SJSA1 (cell line): ENCODE measurements at regions not wholly inside any gene's neighbourhood (a gene's known extent, or its start where the extent isn't known, plus 50 kb on each side); places are given as distances from the start of the nearest gene placed in this dataset.
"Not testable (repeated sequence)": the region's sequence is repeated elsewhere in the genome, so short reads cannot be mapped to it uniquely, and the experiment has no call there.

Source experiments
- DNase-seq, 2 experiments: peaks; one replicate each; pipeline ENCODE4 v3.0.0-alpha.2; 2015 to 2020; ENCODE audit warnings: low spot score in 2 of 2, low read depth in 1 of 2
- H3K27ac ChIP-seq: fragments of 250-450 bp; sonication (Bioruptor Pico); 2 replicates; pipeline ENCODE4 v1.5.1; 2020; ENCODE audit warnings: mild to moderate bottlenecking, moderate library complexity
- H3K27me3 ChIP-seq: fragments of 250-450 bp; sonication (Bioruptor Pico); replicated peaks from 2 replicates; pipeline ENCODE4 v1.5.1; 2020; ENCODE audit warnings: mild to moderate bottlenecking, moderate library complexity
- H3K36me3 ChIP-seq: fragments of 250-450 bp; sonication (Bioruptor Pico); 2 replicates; pipeline ENCODE4 v1.5.1; 2020; ENCODE audit warnings: mild to moderate bottlenecking
- H3K4me1 ChIP-seq: fragments of 250-450 bp; sonication (Bioruptor Pico); replicated peaks from 2 replicates; pipeline ENCODE4 v1.6.1; 2021; ENCODE audit warnings: mild to moderate bottlenecking
- H3K4me3 ChIP-seq: fragments of 250-450 bp; sonication (Bioruptor Pico); 2 replicates; pipeline ENCODE4 v1.5.1; 2020; ENCODE audit warnings: mild to moderate bottlenecking
- H3K9me3 ChIP-seq: fragments of 250-450 bp; sonication (Bioruptor Pico); replicated peaks from 2 replicates; pipeline ENCODE4 v1.5.1; 2020; ENCODE audit warnings: mild to moderate bottlenecking

DNA sequence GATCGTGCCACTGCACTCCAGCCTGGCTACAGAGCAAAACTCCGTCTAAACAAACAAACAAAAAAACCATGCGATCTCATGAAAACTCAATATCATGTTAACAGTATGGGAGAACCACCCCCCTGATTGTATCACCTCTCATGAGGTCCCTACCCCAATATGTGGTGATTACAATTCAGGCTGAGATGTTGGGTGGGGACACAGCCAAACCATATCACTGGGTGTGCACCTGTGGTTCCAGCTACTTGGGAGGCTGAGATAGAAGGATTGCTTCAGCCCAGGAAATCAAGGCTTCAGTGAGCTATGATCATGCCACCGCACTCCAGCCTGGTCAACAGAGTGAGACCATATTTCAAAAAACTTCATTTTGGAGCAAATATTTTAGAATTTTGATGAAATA is 1094.7 kb upstream of the CDH8 start:
- Histone ChIP-seq H3K27me3 (no peaks in the 10 kb centered on the region), H3K36me3 (no peaks in the 10 kb centered on the region), H3K4me3 (no peak overlapping the region), H3K9me3 (no peaks in the 10 kb centered on the region; the same call in 1 of the 2 replicates), H3K27ac (no peak overlapping the region), H3K4me1 (no peaks in the 10 kb centered on the region)
- DNase-seq = no peak

DNA sequence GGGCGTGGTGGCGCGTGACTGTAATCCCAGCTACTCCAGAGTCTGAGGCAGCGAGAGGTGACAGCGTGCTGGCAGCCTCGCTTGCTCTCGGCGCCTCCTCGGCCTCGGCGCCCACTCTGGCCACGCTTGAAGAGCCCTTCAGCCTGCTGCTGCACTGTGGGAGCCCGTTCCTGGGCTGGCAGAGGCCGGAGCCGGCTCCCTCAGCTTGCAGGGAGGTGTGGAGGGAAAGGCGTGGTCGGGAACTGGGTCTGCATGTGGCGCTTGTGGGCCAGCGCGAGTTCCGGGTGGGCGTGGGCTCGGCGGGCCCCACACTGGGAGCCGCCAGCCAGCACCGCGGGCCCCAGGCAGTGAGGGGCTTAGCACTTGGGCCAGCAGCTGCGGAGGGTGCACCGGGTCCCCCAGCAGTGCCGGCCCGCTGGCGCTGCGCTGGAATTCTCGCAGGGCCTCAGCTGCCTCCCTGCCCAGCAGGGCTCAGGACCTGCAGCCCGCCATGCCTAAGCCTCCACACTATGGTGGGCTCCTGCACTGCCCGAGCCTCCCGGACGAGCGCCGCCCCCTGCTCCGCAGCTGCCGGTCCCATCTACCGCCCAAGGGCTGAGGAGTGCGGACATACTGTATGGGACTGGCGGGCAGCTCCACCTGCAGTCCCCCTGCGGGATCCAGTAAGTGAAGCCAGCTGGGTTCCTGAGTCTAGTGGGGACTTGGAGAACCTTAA is 1093.3 kb upstream of the CDH8 start:
- H3K27ac ChIP-seq = no peak overlapping the region
- H3K4me3 ChIP-seq = no peak overlapping the region
- H3K36me3 ChIP-seq = no peaks in the 10 kb centered on the region
- no peaks in the 10 kb centered on the region for H3K27me3 ChIP-seq
- no peaks in the 10 kb centered on the region; the same call in 1 of the 2 replicates for H3K9me3 ChIP-seq
- no peaks in the 10 kb centered on the region for H3K4me1 ChIP-seq
- DNase-seq = no peak

GRCh38 chr16:63119905-63120304 is 1083.7 kb upstream of the CDH8 start:
- H3K4me3 ChIP-seq = not testable (repeated sequence)

GRCh38 chr16:63100082-63100481 is 1063.8 kb upstream of the CDH8 start:
- H3K27me3 ChIP-seq = no peaks in the 10 kb centered on the region
- H3K4me1 ChIP-seq = no peaks in the 10 kb centered on the region
- 0 out of 2 replicates have a peak, but pooled peaks cover 8% of the 10 kb centered on the region for H3K9me3 ChIP-seq
- no peak overlapping the region for H3K27ac ChIP-seq
- DNase-seq = no peak
- H3K4me3 ChIP-seq = no peak overlapping the region
- no peaks in the 10 kb centered on the region for H3K36me3 ChIP-seq

More at GRCh38 chr16:63119905-63120304, 1083.7 kb upstream of the CDH8 start:
- not testable (repeated sequence) for H3K4me1 ChIP-seq, H3K36me3 ChIP-seq, H3K27ac ChIP-seq, H3K9me3 ChIP-seq, H3K27me3 ChIP-seq, DNase-seq

DNA sequence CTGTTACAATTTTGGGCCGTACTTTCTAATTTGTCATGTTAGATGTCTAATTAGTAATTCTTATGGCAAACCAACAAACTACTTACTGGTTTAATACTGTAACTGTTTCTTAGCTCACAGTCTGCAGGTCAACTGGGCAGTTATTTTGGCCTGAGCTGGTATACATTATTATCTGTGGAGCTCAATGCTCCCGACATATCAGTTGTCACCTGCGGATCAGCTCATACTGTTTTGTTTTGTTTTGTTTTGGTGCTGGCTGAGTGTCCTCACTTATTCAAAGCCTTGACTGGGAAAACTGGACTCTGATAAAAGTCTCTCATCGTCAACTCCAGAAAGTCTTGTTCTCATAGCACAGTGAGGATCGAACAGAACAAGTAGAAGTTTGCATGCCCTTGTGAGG is 1060.6 kb upstream of the CDH8 start:
- Histone ChIP-seq H3K27ac (no peak overlapping the region), H3K27me3 (no peaks in the 10 kb centered on the region), H3K36me3 (no peaks in the 10 kb centered on the region), H3K4me1 (no peaks in the 10 kb centered on the region), H3K4me3 (no peak overlapping the region), H3K9me3 (peaks cover 8% of the 10 kb centered on the region; the same call in 1 of the 2 replicates)
- no peak for DNase-seq

GRCh38 chr16:63092736-63093135 is 1056.5 kb upstream of the CDH8 start:
- Histone ChIP-seq H3K27me3 (no peaks in the 10 kb centered on the region), H3K27ac (no peak overlapping the region), H3K4me1 (no peaks in the 10 kb centered on the region)

GRCh38 chr16:63082101-63082500 is 1045.9 kb upstream of the CDH8 start:
- H3K4me3 ChIP-seq = no peak overlapping the region
- H3K27me3 ChIP-seq = no peaks in the 10 kb centered on the region
- no peak overlapping the region for H3K27ac ChIP-seq
- no peaks in the 10 kb centered on the region for H3K4me1 ChIP-seq
- peaks cover 7% of the 10 kb centered on the region; the same call in 1 of the 2 replicates for H3K9me3 ChIP-seq
- no peaks in the 10 kb centered on the region for H3K36me3 ChIP-seq
- DNase-seq = no peak

More at GRCh38 chr16:63092736-63093135, 1056.5 kb upstream of the CDH8 start:
- H3K9me3 ChIP-seq = peaks cover 6% of the 10 kb centered on the region; the same call in 1 of the 2 replicates
- no peak for DNase-seq
- H3K4me3 ChIP-seq = no peak overlapping the region
- H3K36me3 ChIP-seq = no peaks in the 10 kb centered on the region

- Histone ChIP-seq H3K4me3 (no peak overlapping the region), H3K27me3 (no peaks in the 10 kb centered on the region), H3K4me1 (no peaks in the 10 kb centered on the region), H3K9me3 (peaks cover 7% of the 10 kb centered on the region; the same call in 1 of the 2 replicates), H3K27ac (no peak overlapping the region), H3K36me3 (no peaks in the 10 kb centered on the region)
- no peak for DNase-seq
Measured at GRCh38 chr16:63080746-63081145, 1044.5 kb upstream of the CDH8 start.

DNA sequence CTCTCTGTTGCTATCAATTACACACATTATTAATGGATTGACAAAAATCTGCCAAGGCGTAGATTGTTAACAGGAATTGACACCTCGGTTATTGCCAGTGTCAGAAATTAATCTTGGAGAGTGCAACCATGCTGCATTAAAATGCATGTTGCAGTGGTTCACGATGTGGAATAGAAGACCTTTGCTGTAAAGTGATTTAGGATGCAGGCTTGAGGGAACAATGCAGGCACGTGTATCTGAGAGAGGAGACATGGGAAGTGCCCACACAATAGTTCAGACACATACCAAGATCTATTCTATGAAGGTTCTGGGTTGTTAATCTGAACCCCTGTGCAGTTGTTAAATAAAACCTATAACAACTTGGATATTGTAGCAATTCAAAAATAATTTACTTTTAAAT is 1032.8 kb upstream of the CDH8 start:
- peaks cover 4% of the 10 kb centered on the region for H3K9me3 ChIP-seq
- H3K4me3 ChIP-seq = no peak overlapping the region
- H3K27me3 ChIP-seq = no peaks in the 10 kb centered on the region
- no peaks in the 10 kb centered on the region for H3K4me1 ChIP-seq
- H3K36me3 ChIP-seq = no peaks in the 10 kb centered on the region
- H3K27ac ChIP-seq = no peak overlapping the region
- DNase-seq = no peak

GRCh38 chr16:63067141-63067540 is 1030.9 kb upstream of the CDH8 start:
- Histone ChIP-seq H3K4me3 (no peak overlapping the region), H3K27ac (no peak overlapping the region), H3K4me1 (no peaks in the 10 kb centered on the region), H3K27me3 (no peaks in the 10 kb centered on the region), H3K9me3 (peaks cover 4% of the 10 kb centered on the region; the same call in 1 of the 2 replicates), H3K36me3 (no peaks in the 10 kb centered on the region)
- no peak for DNase-seq

DNA sequence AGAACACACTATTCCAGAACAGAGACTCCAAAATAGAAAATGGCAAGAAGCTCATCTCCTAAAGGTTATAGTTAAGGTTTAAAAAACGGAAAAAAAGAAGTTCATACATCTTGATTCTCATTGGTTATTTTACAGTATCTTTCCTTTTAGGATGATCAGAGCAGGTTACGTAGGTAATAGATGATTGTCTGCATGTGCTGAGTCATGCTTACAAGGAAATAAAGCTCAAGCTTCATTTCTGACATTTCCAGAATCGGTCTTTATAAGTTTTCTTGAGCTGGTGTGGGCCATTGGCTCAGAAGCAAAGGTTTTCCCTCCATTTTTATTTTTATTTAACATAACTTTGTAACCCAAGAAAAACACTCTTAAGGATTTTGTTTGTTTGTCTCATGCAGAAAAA is 1030.3 kb upstream of the CDH8 start:
- Histone ChIP-seq H3K9me3 (peaks cover 4% of the 10 kb centered on the region; the same call in 1 of the 2 replicates), H3K4me1 (no peaks in the 10 kb centered on the region), H3K27ac (no peak overlapping the region), H3K27me3 (no peaks in the 10 kb centered on the region), H3K36me3 (no peaks in the 10 kb centered on the region), H3K4me3 (no peak overlapping the region)
- no peak for DNase-seq

- Histone ChIP-seq H3K9me3 (peaks cover 4% of the 10 kb centered on the region; the same call in 1 of the 2 replicates), H3K27ac (no peak overlapping the region), H3K4me3 (no peak overlapping the region), H3K4me1 (no peaks in the 10 kb centered on the region), H3K36me3 (no peaks in the 10 kb centered on the region), H3K27me3 (no peaks in the 10 kb centered on the region)
- DNase-seq = no peak
Measured at GRCh38 chr16:63061319-63061718, 1025.1 kb upstream of the CDH8 start.

DNA sequence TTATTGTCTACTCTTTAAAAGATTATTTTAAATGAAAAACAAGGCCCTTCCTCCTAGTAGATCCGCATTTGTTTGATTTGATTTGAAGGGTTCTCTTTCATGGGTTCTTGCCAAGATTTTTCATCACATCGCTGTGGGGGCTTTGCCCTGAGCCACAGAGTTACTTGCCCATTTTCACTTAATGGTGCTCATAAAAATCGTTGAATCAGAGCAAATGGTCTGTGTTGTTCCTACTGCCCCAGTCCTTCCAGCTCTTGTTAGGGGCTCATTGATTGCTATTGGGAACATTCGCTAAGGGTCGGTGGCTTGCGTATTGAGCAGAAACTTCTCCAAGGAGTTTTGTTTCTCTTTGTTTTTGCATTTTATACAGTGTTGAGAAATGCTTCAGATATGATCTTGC is 1023.4 kb upstream of the CDH8 start:
- Histone ChIP-seq H3K27me3 (no peaks in the 10 kb centered on the region), H3K27ac (no peak overlapping the region), H3K36me3 (no peaks in the 10 kb centered on the region), H3K9me3 (no peaks in the 10 kb centered on the region), H3K4me1 (no peaks in the 10 kb centered on the region), H3K4me3 (no peak overlapping the region)
- no peak for DNase-seq

DNA sequence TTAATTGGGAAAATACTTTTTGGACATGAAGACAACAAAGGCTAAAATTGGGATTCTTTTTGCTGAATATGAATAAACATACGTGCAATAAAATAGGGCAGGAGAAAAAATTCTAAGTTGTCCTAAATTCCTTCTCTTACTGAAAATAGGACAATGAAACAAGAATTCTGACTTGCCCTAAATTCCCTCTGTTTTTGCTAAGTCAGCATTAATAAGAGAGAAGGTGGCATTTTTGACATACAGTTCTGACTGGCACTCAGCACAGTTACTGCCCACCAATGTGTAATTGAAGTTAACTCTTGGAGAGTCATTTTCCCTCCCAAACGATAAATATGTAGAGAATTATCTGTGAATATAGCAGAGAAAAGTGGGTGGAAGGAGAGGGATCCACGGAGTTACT is 1021.1 kb upstream of the CDH8 start:
- Histone ChIP-seq H3K27ac (no peak overlapping the region), H3K9me3 (no peaks in the 10 kb centered on the region), H3K36me3 (no peaks in the 10 kb centered on the region), H3K27me3 (no peaks in the 10 kb centered on the region), H3K4me3 (no peak overlapping the region), H3K4me1 (no peaks in the 10 kb centered on the region)
- DNase-seq = no peak

- H3K9me3 ChIP-seq = no peaks in the 10 kb centered on the region
- H3K27me3 ChIP-seq = no peaks in the 10 kb centered on the region
- H3K4me3 ChIP-seq = no peak overlapping the region
- H3K27ac ChIP-seq = no peak overlapping the region
- no peaks in the 10 kb centered on the region for H3K36me3 ChIP-seq
- H3K4me1 ChIP-seq = no peaks in the 10 kb centered on the region
- no peak for DNase-seq
Measured at GRCh38 chr16:63050391-63050790, 1014.2 kb upstream of the CDH8 start.
